ENCODE measurements at regions not wholly inside any gene's neighbourhood (a gene's known extent, or its start where the extent isn't known, plus 50 kb on each side); places are given as distances from the start of the nearest gene placed in this dataset.

DNA sequence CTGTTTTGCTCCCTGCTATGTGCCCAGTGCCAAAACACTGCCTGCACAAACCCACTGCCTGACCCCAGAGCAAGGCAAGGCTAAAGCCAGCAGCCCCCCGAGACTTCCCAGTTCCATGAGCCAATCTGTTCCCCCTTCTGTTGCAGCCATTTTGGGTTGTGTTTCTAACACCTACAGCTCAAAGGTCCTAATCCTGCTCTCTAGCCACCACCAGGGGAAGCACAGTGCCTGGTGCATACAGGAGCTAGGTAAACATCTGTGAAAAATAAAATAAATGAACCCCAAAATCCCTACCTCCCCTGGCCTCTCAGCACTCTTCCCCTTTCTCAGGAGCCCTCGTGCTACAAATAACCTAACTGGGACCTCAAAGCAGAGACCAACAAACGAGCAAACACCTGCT lies 190.2 kb downstream of the MATN1 start:
- H3K4me3 ChIP-seq (ENCODE audit: low read depth, low read length) = no peak overlapping the region
- TF ChIP-seq, protein P1, sequence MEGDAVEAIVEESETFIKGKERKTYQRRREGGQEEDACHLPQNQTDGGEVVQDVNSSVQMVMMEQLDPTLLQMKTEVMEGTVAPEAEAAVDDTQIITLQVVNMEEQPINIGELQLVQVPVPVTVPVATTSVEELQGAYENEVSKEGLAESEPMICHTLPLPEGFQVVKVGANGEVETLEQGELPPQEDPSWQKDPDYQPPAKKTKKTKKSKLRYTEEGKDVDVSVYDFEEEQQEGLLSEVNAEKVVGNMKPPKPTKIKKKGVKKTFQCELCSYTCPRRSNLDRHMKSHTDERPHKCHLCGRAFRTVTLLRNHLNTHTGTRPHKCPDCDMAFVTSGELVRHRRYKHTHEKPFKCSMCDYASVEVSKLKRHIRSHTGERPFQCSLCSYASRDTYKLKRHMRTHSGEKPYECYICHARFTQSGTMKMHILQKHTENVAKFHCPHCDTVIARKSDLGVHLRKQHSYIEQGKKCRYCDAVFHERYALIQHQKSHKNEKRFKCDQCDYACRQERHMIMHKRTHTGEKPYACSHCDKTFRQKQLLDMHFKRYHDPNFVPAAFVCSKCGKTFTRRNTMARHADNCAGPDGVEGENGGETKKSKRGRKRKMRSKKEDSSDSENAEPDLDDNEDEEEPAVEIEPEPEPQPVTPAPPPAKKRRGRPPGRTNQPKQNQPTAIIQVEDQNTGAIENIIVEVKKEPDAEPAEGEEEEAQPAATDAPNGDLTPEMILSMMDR (IDR thresholded peaks at IDR 0.05; ENCODE audit: borderline replicate concordance, insufficient read depth, low read depth, low read length) = no peak

DNA sequence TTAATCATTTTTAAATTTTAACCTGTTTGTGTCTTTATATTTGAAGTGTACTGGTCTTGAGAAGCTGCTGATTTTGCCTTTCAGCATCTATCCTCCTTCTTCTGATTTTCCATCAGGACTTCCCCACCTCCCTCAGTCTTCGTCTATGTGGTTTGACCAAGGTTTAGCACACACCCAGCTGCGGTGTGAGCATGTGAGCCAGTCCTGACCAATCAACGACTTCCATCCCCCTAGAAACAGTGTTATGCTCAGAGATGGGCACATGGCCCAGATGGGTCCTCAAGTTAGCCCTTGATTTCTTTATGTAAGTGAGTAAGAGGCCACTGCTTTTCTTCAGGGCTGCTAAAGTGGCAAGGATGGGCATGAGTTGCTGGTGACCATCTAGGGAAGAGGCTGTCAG lies 190.8 kb downstream of the MATN1 start:
- TF ChIP-seq, protein P1 (IDR thresholded peaks at IDR 0.05; ENCODE audit: borderline replicate concordance, insufficient read depth, low read depth, low read length) = no peak
- no peak overlapping the region for H3K4me3 ChIP-seq (ENCODE audit: low read depth, low read length)

DNA sequence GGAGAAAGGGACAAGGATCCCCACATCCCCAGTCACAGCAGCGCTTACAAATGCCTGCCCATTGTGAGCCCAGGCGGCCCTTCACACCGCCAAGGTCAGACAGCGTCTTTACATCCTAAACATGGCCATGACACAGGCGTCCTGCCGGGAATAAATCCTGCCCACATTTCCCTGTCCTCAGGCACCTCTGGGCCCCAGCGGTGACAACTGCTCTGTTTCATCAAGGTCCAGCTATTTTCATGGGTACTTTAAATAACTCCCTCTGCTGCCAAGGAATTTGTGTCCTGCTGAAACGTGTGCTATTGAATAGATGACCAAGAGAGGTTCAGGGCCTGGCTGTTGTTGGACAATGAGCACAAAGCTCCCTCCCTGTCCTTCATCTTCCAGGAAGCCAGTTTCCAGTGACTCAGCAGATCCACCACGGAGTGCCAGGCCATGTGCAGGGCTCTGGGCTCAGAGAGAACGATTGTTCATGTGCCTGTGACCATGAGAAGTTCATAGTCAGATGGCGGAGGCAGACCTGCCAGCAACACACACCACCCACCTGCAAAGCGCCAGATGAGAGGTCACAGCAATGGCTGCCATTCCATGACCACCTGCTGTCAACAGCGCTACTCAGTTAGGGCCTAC lies 195.8 kb downstream of the MATN1 start:
- no peak overlapping the region for H3K4me3 ChIP-seq (ENCODE audit: low read depth, low read length)
- TF ChIP-seq, protein P1 (IDR thresholded peaks at IDR 0.05; ENCODE audit: borderline replicate concordance, insufficient read depth, low read depth, low read length) = no peak

DNA sequence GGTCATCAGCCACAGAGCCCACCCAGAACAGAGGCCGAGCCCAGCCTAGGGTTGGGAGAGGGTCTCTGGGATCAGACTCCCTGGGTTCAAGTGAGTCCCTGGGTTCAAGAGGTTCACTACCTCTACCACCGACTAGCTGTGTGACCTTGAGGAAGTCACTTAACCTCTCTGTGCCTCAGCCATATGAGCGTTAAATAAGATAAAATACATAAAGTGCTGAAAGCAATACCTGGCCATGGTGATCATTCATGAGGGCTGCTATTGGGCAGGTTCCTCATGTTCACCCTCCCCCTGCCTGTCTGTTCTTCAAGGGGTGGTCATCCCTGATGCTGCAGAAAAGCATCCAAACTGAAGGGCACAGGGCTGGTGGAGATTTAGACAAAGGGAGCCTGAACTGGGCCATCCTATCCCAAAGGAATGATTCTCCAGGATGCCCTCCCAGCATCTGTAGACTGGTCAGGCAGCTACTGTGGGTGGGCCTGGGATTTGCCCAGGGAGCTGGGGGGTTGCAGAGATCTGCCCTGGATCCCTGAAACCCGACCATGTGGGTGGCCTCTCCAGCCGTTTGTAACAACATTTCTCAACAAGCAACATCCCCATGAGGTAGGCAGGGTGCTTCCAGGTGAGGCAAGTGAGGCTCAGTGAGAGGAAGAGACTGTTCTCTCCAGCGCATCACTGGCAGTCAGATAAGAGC lies 196.6 kb downstream of the MATN1 start:
- TF ChIP-seq, protein P1 (IDR thresholded peaks at IDR 0.05; ENCODE audit: borderline replicate concordance, insufficient read depth, low read depth, low read length) = no peak
- no peak overlapping the region for H3K4me3 ChIP-seq (ENCODE audit: low read depth, low read length)

DNA sequence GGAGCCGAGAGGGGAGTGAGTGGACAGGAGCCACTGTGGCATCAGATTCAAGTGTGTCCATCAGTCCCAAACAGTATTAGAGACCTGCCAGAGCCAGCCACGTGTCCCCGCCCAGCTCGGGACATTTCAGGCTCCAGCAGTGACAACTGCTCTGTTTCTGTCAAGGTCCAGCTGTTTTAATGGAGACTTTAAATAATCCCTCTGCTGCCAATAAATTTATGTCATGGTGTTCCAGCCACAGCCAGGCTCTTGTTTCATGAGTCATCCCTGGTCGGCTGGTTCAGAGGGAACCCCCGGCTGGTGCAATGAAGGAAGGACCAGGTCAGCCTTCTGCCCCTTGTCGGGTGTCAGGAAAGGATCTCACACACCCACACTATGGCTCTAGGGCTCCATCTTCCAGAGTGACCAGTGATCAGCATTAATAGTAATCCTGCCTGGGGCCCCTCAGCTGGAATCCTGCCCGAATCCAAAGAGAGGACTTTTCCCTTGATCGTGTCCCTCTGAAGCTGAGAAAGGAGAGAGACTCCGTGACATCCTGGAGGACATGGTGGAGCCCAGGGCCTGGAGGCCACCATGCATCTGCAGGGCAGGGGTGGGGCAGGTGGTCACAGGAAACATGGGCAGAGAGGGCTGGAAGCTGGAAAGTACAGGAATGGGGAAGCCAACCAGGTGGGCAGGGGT lies 197.3 kb downstream of the MATN1 start:
- H3K4me3 ChIP-seq (ENCODE audit: low read depth, low read length) = no peak overlapping the region
- TF ChIP-seq, protein P1 (IDR thresholded peaks at IDR 0.05; ENCODE audit: borderline replicate concordance, insufficient read depth, low read depth, low read length) = no peak

DNA sequence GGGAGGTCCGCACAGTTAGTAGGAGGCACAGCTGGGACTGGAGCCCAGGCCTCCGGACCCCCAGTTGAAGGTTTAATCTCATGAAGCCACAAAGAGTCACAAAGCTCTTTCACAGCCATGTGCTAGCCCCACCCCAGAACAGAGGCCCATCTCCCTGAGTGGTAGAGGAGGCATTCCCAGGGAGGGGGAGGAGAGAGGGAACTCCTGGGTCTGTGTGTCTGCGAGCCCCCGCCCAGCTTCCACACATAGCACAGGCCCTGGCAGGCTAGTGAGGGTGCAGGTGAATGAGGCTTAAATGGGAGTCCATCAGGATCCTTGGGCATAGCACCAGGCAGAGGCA lies 197.8 kb downstream of the MATN1 start:
- H3K4me3 ChIP-seq (ENCODE audit: low read depth, low read length) = no peak overlapping the region
- TF ChIP-seq, protein P1 (IDR thresholded peaks at IDR 0.05; ENCODE audit: borderline replicate concordance, insufficient read depth, low read depth, low read length) = no peak

Measured in GM12875 (cell line).